ENCODE measurements at regions not wholly inside any gene's neighbourhood (a gene's known extent, or its start where the extent isn't known, plus 50 kb on each side); places are given as distances from the start of the nearest gene placed in this dataset.

- TF ChIP-seq, protein P1, sequence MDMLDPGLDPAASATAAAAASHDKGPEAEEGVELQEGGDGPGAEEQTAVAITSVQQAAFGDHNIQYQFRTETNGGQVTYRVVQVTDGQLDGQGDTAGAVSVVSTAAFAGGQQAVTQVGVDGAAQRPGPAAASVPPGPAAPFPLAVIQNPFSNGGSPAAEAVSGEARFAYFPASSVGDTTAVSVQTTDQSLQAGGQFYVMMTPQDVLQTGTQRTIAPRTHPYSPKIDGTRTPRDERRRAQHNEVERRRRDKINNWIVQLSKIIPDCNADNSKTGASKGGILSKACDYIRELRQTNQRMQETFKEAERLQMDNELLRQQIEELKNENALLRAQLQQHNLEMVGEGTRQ (IDR thresholded peaks at IDR 0.05; ENCODE audit: low read length): no peak
- TF ChIP-seq CBX5 (IDR thresholded peaks at IDR 0.05; ENCODE audit: low read depth, low read length) (no peak), CREB1 (IDR thresholded peaks at IDR 0.05) (no peak), NANOG (IDR thresholded peaks at IDR 0.05; ENCODE audit: insufficient read depth, low read depth, low read length, poor library complexity, severe bottlenecking) (no peak)
- TF ChIP-seq, protein P2, sequence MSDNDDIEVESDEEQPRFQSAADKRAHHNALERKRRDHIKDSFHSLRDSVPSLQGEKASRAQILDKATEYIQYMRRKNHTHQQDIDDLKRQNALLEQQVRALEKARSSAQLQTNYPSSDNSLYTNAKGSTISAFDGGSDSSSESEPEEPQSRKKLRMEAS (IDR thresholded peaks at IDR 0.05): no peak
These were observed 106.9 kb upstream of the UBL3 start (continued) for GRCh38 chr13:29957320-29957719.
